Colonic mucosa (tissue), 4 donors: ENCODE measurements at regions not wholly inside any gene's neighbourhood (a gene's known extent, or its start where the extent isn't known, plus 50 kb on each side); places are given as distances from the start of the nearest gene placed in this dataset.

Experiments used
- DNase-seq: peaks from one replicate; pipeline ENCODE4 v3.0.0-alpha.2; 2020
- H3K27ac ChIP-seq: fragments of 200-600 bp; one replicate; pipeline ENCODE4 v1.8.0; 2021
- H3K27me3 ChIP-seq: fragments of 200-600 bp; one replicate; pipeline ENCODE4 v1.8.0; 2021
- H3K36me3 ChIP-seq: fragments of 200-600 bp; one replicate; pipeline ENCODE4 v1.8.0; 2021
- H3K4me1 ChIP-seq: fragments of 200-600 bp; one replicate; pipeline ENCODE4 v1.8.0; 2021; ENCODE audit warnings: mild to moderate bottlenecking
- H3K4me3 ChIP-seq: fragments of 200-600 bp; one replicate; pipeline ENCODE4 v1.8.0; 2021
- H3K9ac ChIP-seq, 2 donors: one replicate each; pipeline ENCODE4 v1.7.0; 2013; ENCODE audit warnings: control low read depth in 2 of 2, low read depth in 2 of 2, low read length in 2 of 2
- H3K9me3 ChIP-seq: fragments of 200-600 bp; one replicate; pipeline ENCODE4 v1.8.0; 2021
- intact Hi-C: fragments of 100-400 bp; cut with DNase I; formaldehyde crosslinking; loops from one replicate; pipeline ENCODE4 v1.14.1; 2022
- TF ChIP-seq, protein P1 (sequence below): fragments of 200-600 bp; IDR thresholded peaks from one replicate; pipeline ENCODE4 v1.8.0; 2022; ENCODE audit warnings: antibody characterized with exemption, mild to moderate bottlenecking
- donor health status: healthy.
- donor health status: DM: no; HTN: no; CAD: no.
- donor health status: DM: no; HTN: no; CAD: no.

DNA sequence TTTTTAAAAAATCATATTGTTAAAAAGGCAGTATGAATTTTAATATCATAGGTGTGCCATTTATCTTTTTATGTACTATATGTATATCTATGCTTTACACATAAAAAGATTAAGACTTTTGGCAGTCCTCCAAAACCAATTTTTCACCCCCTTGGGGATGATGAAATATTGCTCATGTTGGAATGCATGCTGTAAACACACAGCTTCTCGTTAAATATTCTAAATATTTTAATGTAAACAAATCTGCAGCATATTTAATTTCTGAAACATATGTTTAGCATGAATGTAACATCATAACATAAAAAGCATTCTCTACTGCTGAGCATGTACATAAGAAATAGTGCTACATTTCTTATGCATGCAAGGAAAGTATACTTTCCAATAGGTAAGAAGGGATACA is 484.3 kb upstream of the LRATD1 start:
- intact Hi-C loops, result no loop called here

DNA sequence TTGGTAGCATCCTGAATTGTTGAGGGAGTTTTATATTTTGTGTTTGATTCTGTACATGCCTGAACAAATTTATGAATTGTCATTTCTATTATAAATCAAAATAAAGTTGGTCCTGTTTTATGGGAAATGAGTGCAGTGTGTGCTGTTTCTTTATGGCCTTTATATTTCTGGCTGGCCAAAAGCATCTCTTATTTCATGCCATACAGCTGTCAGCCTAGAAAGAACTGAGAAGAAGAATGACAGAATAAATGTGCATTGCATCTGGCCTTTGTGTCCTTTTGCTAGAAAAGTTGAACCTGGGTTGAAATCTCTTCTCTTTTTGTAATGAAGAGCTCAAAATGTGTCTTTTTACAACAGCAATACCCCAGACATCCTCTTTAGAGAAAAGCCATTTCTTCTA is 474.7 kb upstream of the LRATD1 start:
- no peak overlapping the region for H3K4me3 ChIP-seq
- H3K27ac ChIP-seq, result no peak overlapping the region
- no peaks in the 10 kb centered on the region for H3K9me3 ChIP-seq
- H3K27me3 ChIP-seq, result no peaks in the 10 kb centered on the region
- TF ChIP-seq, protein P1, sequence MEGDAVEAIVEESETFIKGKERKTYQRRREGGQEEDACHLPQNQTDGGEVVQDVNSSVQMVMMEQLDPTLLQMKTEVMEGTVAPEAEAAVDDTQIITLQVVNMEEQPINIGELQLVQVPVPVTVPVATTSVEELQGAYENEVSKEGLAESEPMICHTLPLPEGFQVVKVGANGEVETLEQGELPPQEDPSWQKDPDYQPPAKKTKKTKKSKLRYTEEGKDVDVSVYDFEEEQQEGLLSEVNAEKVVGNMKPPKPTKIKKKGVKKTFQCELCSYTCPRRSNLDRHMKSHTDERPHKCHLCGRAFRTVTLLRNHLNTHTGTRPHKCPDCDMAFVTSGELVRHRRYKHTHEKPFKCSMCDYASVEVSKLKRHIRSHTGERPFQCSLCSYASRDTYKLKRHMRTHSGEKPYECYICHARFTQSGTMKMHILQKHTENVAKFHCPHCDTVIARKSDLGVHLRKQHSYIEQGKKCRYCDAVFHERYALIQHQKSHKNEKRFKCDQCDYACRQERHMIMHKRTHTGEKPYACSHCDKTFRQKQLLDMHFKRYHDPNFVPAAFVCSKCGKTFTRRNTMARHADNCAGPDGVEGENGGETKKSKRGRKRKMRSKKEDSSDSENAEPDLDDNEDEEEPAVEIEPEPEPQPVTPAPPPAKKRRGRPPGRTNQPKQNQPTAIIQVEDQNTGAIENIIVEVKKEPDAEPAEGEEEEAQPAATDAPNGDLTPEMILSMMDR, result no peak
- no peak overlapping the region for H3K9ac ChIP-seq
- DNase-seq, result no peak
- intact Hi-C loops, result no loop called here
- no peaks in the 10 kb centered on the region for H3K4me1 ChIP-seq
- H3K36me3 ChIP-seq, result no peaks in the 10 kb centered on the region

More for the DNA sequence above, 484.3 kb upstream of the LRATD1 start:
- Histone ChIP-seq H3K27me3 (no peaks in the 10 kb centered on the region), H3K36me3 (no peaks in the 10 kb centered on the region), H3K9ac (no peak overlapping the region), H3K4me3 (no peak overlapping the region), H3K27ac (no peak overlapping the region), H3K9me3 (no peaks in the 10 kb centered on the region), H3K4me1 (no peaks in the 10 kb centered on the region)
- TF ChIP-seq, protein P1, result no peak
- no peak for DNase-seq

DNA sequence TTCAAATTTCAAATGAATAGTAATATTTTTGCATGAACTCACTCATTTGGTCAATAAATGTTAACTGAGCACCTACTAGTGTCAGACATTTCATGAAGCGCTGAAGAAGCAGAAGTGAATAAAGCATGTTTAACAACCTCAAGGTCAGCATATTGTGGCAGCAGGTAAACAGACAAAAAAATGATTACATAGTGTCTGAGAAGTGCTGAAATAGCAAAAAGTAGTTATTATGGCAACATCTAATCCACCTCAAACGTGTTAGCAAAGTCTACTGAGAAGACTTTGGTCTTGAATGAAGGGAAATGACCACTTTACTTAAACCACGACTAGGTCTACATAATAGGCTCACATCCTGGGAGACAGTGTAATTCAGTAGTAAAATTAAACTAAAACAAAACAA is 452.2 kb upstream of the LRATD1 start:
- Histone ChIP-seq H3K27ac (no peak overlapping the region), H3K9me3 (no peaks in the 10 kb centered on the region), H3K36me3 (no peaks in the 10 kb centered on the region), H3K27me3 (no peaks in the 10 kb centered on the region), H3K4me1 (no peaks in the 10 kb centered on the region), H3K4me3 (no peak overlapping the region), H3K9ac (no peak overlapping the region)
- TF ChIP-seq, protein P1, result no peak
- DNase-seq, result no peak
- intact Hi-C loops, result no loop called here

DNA sequence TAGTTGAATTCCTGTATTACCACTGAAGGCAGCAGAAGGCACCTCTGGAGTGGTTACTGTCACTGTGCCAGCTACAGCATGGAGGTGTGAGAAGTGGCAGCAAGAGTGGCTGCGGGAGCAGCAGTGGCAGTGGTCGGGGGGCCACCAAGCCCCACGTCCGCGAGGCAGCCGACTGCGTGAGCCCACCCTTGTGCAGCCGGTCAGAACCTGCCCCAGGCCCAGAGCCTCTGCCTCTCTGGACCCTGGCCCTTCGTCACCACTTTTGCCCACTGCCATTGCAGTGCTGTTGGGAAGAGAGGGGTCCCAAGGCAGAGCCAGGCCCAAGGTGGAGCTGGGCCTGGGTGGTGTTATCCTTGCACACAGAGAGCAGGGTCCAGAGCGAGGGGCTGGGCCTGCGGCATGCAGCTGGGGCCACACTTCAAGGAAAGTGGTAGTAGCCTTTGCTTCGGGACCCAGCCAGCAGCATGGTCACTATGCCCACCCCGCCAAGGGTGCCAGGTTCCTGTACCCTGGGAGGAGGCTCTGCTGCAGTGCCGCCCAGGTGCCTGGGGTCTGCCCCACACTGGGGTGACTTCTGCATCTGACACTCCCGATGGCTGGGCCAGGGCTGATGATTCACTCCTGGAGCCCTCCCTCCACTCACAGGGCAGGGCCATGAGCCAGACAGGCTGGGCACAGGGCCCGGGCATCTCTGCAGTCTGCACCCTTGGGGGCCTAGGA is 450.1 kb upstream of the LRATD1 start:
- no peaks in the 10 kb centered on the region for H3K9me3 ChIP-seq
- no peak for DNase-seq
- H3K9ac ChIP-seq, result no peak overlapping the region
- H3K36me3 ChIP-seq, result no peaks in the 10 kb centered on the region
- intact Hi-C loops, result no loop called here
- TF ChIP-seq, protein P1, result no peak
- H3K4me1 ChIP-seq, result no peaks in the 10 kb centered on the region
- no peak overlapping the region for H3K27ac ChIP-seq
- H3K4me3 ChIP-seq, result no peak overlapping the region
- H3K27me3 ChIP-seq, result no peaks in the 10 kb centered on the region

DNA sequence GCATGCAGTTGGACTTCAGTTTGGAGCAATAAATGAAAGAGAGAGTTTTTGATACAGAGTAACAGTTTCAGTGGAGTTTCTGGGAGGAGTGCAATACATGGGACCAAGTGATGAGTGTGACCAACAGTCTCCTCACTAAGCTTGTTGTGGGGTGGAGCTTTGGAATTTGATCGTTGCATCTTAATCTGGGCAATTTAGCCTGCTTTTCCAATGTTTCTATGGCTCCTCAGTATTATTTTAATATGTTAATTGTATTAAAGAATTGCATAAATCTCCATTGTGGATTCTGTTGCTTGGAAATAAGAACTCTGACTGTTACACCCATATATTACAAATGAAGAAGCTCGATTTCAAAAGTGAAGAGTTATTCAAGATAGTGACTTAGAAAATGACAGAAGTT is 446.6 kb upstream of the LRATD1 start:
- no peak overlapping the region for H3K9ac ChIP-seq
- intact Hi-C loops, result no loop called here
- DNase-seq, result no peak
- no peak overlapping the region for H3K4me3 ChIP-seq
- TF ChIP-seq, protein P1, result no peak
- no peaks in the 10 kb centered on the region for H3K9me3 ChIP-seq
- no peaks in the 10 kb centered on the region for H3K27me3 ChIP-seq
- H3K4me1 ChIP-seq, result no peaks in the 10 kb centered on the region
- H3K27ac ChIP-seq, result no peak overlapping the region
- H3K36me3 ChIP-seq, result no peaks in the 10 kb centered on the region
